Upper lobe of right lung (tissue), 1 donor: ENCODE measurements at regions not wholly inside any gene's neighbourhood (a gene's known extent, or its start where the extent isn't known, plus 50 kb on each side); places are given as distances from the start of the nearest gene placed in this dataset.

Experiments used
- ATAC-seq: fragments of 200-7000 bp; cut with Tn5 transposase; one replicate; pipeline ENCODE4 v1.9.1; 2020; ENCODE audit warnings: mild to moderate bottlenecking, moderate library complexity
- DNase-seq: peaks from one replicate; pipeline ENCODE4 v3.0.0-alpha.2; 2020
- H3K27ac ChIP-seq: fragments of 200-600 bp; one replicate; pipeline ENCODE4 v1.8.0; 2022
- H3K27me3 ChIP-seq: fragments of 200-600 bp; one replicate; pipeline ENCODE4 v1.8.0; 2022; ENCODE audit warnings: mild to moderate bottlenecking
- H3K36me3 ChIP-seq: fragments of 200-600 bp; one replicate; pipeline ENCODE4 v1.8.0; 2022
- H3K4me1 ChIP-seq: fragments of 200-600 bp; one replicate; pipeline ENCODE4 v1.8.0; 2022
- H3K4me3 ChIP-seq: fragments of 200-600 bp; one replicate; pipeline ENCODE4 v1.8.0; 2022; ENCODE audit warnings: mild to moderate bottlenecking
- H3K9me3 ChIP-seq: fragments of 200-600 bp; one replicate; pipeline ENCODE4 v1.8.0; 2022
- intact Hi-C: fragments of 100-400 bp; cut with DNase I; formaldehyde crosslinking; loops from one replicate; pipeline ENCODE4 v1.11.0; 2022
- TF ChIP-seq, protein P1 (sequence below): fragments of 200-600 bp; IDR thresholded peaks from one replicate; pipeline ENCODE4 v1.8.0; 2022; ENCODE audit warnings: antibody characterized with exemption
- donor health status: DM: no; HTN: yes; CAD: no; lungs with severe emphysema.

DNA sequence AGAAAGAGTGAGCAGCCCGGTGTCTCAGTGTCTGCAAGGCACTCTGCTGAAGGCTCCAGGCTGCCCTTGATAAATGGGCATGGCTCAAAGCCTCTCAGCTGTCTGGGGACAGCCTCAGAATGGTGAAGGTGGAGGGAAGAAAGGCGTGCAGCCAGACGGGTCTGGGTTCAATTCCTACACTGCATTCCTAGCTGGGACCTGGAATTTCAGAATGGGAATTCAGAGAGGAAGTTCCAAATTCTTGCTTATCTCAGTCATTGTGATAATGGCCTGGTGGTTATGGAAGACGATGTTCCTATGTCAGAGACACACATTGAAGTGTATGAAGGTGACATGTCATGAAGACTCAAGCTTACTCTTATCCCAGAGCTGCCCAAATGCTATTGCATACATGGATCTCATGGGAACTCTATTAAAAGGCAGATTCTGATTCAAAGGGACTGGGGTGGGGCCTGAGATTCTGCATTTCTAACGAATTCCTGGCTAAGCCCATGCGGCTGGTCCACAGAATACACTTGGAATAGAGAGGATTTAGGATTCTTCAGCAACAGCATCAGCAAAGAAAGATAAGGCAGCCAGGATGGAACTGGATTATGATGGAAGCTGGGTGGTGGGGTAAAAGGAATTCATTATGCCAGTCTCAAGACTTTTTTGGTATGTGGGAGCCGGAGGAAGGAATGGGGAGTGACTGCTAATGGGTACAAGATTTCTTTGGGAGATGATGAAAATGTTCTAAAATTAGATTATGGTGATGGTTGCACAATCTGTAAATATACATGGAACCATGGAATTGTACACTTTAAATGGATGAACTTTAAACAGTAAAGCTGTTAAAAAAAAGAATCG, 82.6 kb upstream of the ZMIZ1 start:
- intact Hi-C loops = no loop called here
- no peak for DNase-seq
- no peaks in the 10 kb centered on the region for H3K9me3 ChIP-seq
- no peaks in the 10 kb centered on the region for H3K36me3 ChIP-seq
- TF ChIP-seq, protein P1, sequence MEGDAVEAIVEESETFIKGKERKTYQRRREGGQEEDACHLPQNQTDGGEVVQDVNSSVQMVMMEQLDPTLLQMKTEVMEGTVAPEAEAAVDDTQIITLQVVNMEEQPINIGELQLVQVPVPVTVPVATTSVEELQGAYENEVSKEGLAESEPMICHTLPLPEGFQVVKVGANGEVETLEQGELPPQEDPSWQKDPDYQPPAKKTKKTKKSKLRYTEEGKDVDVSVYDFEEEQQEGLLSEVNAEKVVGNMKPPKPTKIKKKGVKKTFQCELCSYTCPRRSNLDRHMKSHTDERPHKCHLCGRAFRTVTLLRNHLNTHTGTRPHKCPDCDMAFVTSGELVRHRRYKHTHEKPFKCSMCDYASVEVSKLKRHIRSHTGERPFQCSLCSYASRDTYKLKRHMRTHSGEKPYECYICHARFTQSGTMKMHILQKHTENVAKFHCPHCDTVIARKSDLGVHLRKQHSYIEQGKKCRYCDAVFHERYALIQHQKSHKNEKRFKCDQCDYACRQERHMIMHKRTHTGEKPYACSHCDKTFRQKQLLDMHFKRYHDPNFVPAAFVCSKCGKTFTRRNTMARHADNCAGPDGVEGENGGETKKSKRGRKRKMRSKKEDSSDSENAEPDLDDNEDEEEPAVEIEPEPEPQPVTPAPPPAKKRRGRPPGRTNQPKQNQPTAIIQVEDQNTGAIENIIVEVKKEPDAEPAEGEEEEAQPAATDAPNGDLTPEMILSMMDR = no peak
- H3K4me3 ChIP-seq = no peak overlapping the region
- no peak for ATAC-seq
- H3K27me3 ChIP-seq = no peaks in the 10 kb centered on the region
- H3K4me1 ChIP-seq = peaks cover 3% of the 10 kb centered on the region
- H3K27ac ChIP-seq = no peak overlapping the region

DNA sequence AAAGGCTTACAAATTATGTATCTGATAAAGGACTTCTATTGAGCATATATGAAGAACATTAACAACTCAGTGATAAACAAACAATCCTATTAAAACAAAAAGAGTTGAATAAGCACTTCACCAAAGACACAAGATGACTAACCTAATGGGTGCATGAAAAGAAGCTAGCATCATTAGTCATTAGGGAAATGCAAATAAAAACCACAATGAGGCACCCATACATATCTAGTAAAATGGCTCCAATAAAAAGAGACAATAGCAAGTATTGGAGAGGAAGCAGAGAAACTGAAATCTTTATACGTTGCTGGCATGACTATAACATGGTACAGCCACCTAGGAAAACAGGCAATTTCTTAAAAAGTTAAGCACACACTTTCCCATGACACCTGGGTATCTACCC, 77.6 kb upstream of the ZMIZ1 start:
- Histone ChIP-seq H3K9me3 (no peaks in the 10 kb centered on the region), H3K4me3 (no peak overlapping the region), H3K36me3 (no peaks in the 10 kb centered on the region), H3K27ac (no peak overlapping the region), H3K4me1 (peaks cover 1% of the 10 kb centered on the region), H3K27me3 (no peaks in the 10 kb centered on the region)
- ATAC-seq (no peak), DNase-seq (no peak)
- intact Hi-C loops = no loop called here
- TF ChIP-seq, protein P1 = no peak

- H3K36me3 ChIP-seq = no peaks in the 10 kb centered on the region
- no peak for DNase-seq
- H3K4me3 ChIP-seq = no peak overlapping the region
- ATAC-seq = no peak
- H3K27ac ChIP-seq = no peak overlapping the region
- H3K4me1 ChIP-seq = no peaks in the 10 kb centered on the region
- TF ChIP-seq, protein P1 = no peak
- no peaks in the 10 kb centered on the region for H3K9me3 ChIP-seq
- no peaks in the 10 kb centered on the region for H3K27me3 ChIP-seq
- intact Hi-C loops = no loop called here
Observed at GRCh38 chr10:78992333-78992732, 76.4 kb upstream of the ZMIZ1 start.

DNA sequence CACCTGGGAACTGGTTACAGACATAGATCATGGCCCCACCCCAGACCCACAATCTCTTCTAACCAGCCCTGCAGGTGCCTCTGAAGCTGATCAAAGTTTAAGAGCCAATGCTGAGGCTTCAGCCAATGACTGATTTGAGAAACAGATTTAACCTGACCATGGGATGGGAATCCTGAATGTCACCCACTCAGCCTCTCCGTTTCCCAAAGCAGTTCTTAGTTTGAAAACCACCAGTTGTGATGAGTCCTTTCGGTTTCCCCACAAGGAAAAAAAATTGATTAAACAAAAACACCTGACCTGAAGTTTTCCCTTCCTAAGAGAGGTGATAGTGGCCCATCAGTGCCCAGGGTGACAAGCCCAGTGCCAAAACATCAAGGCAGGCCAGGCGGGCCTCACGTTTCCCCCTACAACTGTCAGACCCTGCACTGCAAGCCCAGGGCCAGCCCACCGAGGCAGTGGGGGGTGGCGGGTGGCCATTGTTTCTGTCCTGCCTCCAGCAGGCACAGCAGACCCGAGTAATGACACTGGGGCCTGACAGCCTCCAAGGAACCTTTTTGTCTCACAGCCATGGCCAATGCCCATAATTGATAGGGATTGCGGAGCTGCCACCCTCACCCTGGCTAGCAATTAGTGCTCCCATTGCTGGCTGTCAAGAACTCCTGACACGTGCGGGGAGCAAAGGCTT, 75.4 kb upstream of the ZMIZ1 start:
- no peaks in the 10 kb centered on the region for H3K36me3 ChIP-seq
- DNase-seq = no peak
- H3K9me3 ChIP-seq = no peaks in the 10 kb centered on the region
- H3K27ac ChIP-seq = no peak overlapping the region
- no peaks in the 10 kb centered on the region for H3K27me3 ChIP-seq
- intact Hi-C loops = no loop called here
- TF ChIP-seq, protein P1 = no peak
- ATAC-seq = no peak
- no peak overlapping the region for H3K4me3 ChIP-seq
- H3K4me1 ChIP-seq = peaks cover 5% of the 10 kb centered on the region

DNA sequence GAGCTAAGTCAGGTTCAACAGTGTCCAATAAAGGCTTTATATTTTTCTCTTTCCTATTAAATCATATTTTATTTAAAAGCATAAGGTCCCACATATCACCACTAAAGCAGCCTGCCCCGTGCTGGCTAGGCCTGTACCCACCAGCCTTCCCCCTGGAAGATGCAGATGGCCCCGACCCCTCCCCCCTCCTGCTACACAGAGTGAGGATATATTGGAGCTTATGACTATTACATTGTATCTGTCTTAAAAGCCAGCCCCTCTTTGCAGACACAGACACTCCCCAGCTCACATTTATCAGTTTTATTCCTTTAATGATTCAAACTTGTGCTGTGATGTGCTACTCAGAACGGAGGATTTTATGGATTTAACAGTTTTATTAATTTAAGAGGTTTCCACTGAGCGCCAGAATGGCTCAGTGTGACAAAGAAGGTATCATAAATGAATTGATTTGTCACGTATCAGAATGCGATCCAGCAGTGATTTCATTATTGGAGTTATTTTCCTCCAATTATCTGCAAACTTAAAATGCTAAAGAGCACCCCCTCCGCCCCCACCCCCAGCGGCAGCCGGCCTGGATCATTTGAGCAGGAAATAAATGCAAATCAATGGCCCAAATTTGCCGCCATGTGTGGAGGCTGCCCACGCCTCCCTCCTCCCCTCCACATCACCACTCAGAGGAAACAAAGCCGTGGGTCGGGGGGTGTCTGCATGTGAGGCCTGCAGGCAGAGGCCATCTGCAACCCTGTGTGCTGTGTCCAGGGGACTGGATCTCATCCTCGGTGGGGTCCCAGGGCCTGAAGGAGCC, 72.6 kb upstream of the ZMIZ1 start:
- H3K9me3 ChIP-seq = no peaks in the 10 kb centered on the region
- no peak for ATAC-seq
- intact Hi-C loops = no loop called here
- H3K4me3 ChIP-seq = no peak overlapping the region
- no peaks in the 10 kb centered on the region for H3K27me3 ChIP-seq
- DNase-seq = no peak
- H3K36me3 ChIP-seq = no peaks in the 10 kb centered on the region
- H3K27ac ChIP-seq = no peak overlapping the region
- H3K4me1 ChIP-seq = peaks cover 5% of the 10 kb centered on the region
- TF ChIP-seq, protein P1 = no peak
